GM12878 (cell line): ENCODE measurements at regions not wholly inside any gene's neighbourhood (a gene's known extent, or its start where the extent isn't known, plus 50 kb on each side); places are given as distances from the start of the nearest gene placed in this dataset.

Experiments used
- CBX3 ChIP-seq: fragments of 200-600 bp; sonication (generic); IDR thresholded peaks from 2 replicates; pipeline ENCODE4 v1.6.1; 2016; ENCODE audit warnings: low read depth, borderline replicate concordance
- EZH2 ChIP-seq: IDR thresholded peaks from 2 replicates; pipeline ENCODE4 v1.6.1; 2012; ENCODE audit warnings: low read depth, mild to moderate bottlenecking, control low read depth, inconsistent platforms, low read length, borderline replicate concordance; ENCODE audit not compliant: control insufficient read depth
- MYC ChIP-seq: IDR thresholded peaks from 2 replicates; pipeline ENCODE4 v1.6.1; 2011; ENCODE audit warnings: mild to moderate bottlenecking, low read length, moderate library complexity, inconsistent platforms; ENCODE audit not compliant: insufficient read depth, insufficient replicate concordance, insufficient read length, severe bottlenecking
- POLR2A ChIP-seq: IDR thresholded peaks from 2 replicates; pipeline ENCODE4 v1.6.1; 2011; ENCODE audit warnings: low read depth, mild to moderate bottlenecking, low read length
- POLR2AphosphoS2 ChIP-seq: IDR thresholded peaks from 2 replicates; pipeline ENCODE4 v1.6.1; 2011; ENCODE audit warnings: low read depth, mild to moderate bottlenecking, low read length, improper control_type of control experiment, moderate library complexity
- RUNX3 ChIP-seq: IDR thresholded peaks from 2 replicates; pipeline ENCODE4 v1.6.1; 2012; ENCODE audit warnings: low read length, inconsistent platforms
- SUZ12 ChIP-seq: fragments of 200-600 bp; sonication (generic); IDR thresholded peaks from one replicate; pipeline ENCODE4 v1.6.1; 2018; ENCODE audit warnings: antibody characterized with exemption, mild to moderate bottlenecking; ENCODE audit not compliant: unreplicated experiment
- TAF1 ChIP-seq: IDR thresholded peaks from 2 replicates; pipeline ENCODE4 v1.6.1; 2011; ENCODE audit warnings: mild to moderate bottlenecking, low read depth, low read length, borderline replicate concordance
- ZZZ3 ChIP-seq: IDR thresholded peaks from 2 replicates; pipeline ENCODE4 v1.6.1; 2011; ENCODE audit warnings: low read depth; ENCODE audit not compliant: control insufficient read depth, insufficient read length
- TF ChIP-seq, protein P1 (sequence below), 3 experiments: IDR thresholded peaks in 2 of 3; conservative IDR thresholded peaks in 1 of 3; 2 replicates each; pipeline ENCODE4 v1.5.1; 2011; ENCODE audit warnings: low read depth in 3 of 3, low read length in 3 of 3, mild to moderate bottlenecking in 3 of 3, control low read depth in 2 of 3, moderate library complexity in 2 of 3, inconsistent platforms in 1 of 3, mixed read lengths in 1 of 3; ENCODE audit not compliant: control insufficient read depth in 2 of 3, insufficient read depth in 1 of 3; ENCODE audit errors: extremely low read depth in 1 of 3
- TF ChIP-seq, protein P2 (sequence below): fragments of 450-650 bp; IDR thresholded peaks from 2 replicates; pipeline ENCODE4 v1.6.1; 2018; ENCODE audit warnings: borderline replicate concordance, mild to moderate bottlenecking; ENCODE audit not compliant: partially characterized antibody
- TF ChIP-seq, protein P3 (sequence below): fragments of 450-650 bp; formaldehyde crosslinking; IDR thresholded peaks from 2 replicates; pipeline ENCODE4 v1.4.0; 2020; ENCODE audit warnings: mild to moderate bottlenecking, moderate library complexity

DNA sequence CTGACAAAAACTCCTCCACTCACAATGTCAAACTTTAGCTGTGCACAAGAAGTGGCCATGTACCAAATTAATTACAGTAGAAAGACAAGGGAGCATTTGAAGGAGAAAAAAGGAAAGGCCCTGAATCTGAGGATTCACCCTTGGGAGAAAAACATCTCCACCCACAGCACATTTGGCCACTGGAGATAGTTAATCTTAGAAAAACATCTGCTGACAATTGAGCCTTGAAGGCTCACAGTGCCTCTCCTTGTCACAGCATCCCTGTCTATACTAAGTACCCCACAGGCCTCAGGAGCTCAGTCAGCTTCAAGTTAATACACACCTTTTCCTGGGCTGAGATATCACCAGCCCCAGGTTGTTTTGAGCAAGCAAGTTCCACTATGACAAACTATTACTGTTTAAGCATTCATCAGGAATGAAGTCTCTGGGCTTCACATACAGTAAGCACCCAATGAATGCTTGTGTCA, 78.1 kb upstream of the SETMAR start:
- TF ChIP-seq POLR2A = no peak
- TF ChIP-seq SUZ12 = no peak
- no peak for TF ChIP-seq MYC
- TF ChIP-seq, protein P1, sequence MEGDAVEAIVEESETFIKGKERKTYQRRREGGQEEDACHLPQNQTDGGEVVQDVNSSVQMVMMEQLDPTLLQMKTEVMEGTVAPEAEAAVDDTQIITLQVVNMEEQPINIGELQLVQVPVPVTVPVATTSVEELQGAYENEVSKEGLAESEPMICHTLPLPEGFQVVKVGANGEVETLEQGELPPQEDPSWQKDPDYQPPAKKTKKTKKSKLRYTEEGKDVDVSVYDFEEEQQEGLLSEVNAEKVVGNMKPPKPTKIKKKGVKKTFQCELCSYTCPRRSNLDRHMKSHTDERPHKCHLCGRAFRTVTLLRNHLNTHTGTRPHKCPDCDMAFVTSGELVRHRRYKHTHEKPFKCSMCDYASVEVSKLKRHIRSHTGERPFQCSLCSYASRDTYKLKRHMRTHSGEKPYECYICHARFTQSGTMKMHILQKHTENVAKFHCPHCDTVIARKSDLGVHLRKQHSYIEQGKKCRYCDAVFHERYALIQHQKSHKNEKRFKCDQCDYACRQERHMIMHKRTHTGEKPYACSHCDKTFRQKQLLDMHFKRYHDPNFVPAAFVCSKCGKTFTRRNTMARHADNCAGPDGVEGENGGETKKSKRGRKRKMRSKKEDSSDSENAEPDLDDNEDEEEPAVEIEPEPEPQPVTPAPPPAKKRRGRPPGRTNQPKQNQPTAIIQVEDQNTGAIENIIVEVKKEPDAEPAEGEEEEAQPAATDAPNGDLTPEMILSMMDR (IDR thresholded peaks at IDR 0.05 in 2 of 3, conservative IDR thresholded peaks at IDR 0.05 in 1 of 3; ENCODE audit: control insufficient read depth in 2 of 3, extremely low read depth in 1 of 3, insufficient read depth in 1 of 3, low read depth in 3 of 3, low read length in 3 of 3) = no peak
- no peak for TF ChIP-seq RUNX3
- TF ChIP-seq, protein P2, sequence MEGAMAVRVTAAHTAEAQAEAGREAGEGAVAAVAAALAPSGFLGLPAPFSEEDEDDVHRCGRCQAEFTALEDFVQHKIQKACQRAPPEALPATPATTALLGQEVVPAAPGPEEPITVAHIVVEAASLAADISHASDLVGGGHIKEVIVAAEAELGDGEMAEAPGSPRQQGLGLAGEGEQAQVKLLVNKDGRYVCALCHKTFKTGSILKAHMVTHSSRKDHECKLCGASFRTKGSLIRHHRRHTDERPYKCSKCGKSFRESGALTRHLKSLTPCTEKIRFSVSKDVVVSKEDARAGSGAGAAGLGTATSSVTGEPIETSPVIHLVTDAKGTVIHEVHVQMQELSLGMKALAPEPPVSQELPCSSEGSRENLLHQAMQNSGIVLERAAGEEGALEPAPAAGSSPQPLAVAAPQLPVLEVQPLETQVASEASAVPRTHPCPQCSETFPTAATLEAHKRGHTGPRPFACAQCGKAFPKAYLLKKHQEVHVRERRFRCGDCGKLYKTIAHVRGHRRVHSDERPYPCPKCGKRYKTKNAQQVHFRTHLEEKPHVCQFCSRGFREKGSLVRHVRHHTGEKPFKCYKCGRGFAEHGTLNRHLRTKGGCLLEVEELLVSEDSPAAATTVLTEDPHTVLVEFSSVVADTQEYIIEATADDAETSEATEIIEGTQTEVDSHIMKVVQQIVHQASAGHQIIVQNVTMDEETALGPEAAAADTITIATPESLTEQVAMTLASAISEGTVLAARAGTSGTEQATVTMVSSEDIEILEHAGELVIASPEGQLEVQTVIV = no peak
- TF ChIP-seq TAF1 = no peak
- TF ChIP-seq POLR2AphosphoS2 = no peak
- TF ChIP-seq ZZZ3 = no peak
- TF ChIP-seq CBX3 = no peak
- TF ChIP-seq EZH2 = no peak
- TF ChIP-seq, protein P3, sequence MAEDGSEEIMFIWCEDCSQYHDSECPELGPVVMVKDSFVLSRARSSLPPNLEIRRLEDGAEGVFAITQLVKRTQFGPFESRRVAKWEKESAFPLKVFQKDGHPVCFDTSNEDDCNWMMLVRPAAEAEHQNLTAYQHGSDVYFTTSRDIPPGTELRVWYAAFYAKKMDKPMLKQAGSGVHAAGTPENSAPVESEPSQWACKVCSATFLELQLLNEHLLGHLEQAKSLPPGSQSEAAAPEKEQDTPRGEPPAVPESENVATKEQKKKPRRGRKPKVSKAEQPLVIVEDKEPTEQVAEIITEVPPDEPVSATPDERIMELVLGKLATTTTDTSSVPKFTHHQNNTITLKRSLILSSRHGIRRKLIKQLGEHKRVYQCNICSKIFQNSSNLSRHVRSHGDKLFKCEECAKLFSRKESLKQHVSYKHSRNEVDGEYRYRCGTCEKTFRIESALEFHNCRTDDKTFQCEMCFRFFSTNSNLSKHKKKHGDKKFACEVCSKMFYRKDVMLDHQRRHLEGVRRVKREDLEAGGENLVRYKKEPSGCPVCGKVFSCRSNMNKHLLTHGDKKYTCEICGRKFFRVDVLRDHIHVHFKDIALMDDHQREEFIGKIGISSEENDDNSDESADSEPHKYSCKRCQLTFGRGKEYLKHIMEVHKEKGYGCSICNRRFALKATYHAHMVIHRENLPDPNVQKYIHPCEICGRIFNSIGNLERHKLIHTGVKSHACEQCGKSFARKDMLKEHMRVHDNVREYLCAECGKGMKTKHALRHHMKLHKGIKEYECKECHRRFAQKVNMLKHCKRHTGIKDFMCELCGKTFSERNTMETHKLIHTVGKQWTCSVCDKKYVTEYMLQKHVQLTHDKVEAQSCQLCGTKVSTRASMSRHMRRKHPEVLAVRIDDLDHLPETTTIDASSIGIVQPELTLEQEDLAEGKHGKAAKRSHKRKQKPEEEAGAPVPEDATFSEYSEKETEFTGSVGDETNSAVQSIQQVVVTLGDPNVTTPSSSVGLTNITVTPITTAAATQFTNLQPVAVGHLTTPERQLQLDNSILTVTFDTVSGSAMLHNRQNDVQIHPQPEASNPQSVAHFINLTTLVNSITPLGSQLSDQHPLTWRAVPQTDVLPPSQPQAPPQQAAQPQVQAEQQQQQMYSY = no peak
